Mesendoderm (in vitro differentiated cells): ENCODE measurements at regions not wholly inside any gene's neighbourhood (a gene's known extent, or its start where the extent isn't known, plus 50 kb on each side); places are given as distances from the start of the nearest gene placed in this dataset.

ENCODE experiments used
- DNase-seq: peaks from one replicate; pipeline ENCODE4 v3.0.0; 2013
- H2AK5ac ChIP-seq: 2 replicates; pipeline ENCODE4 v1.6.1; 2013; ENCODE audit warnings: low read length, inconsistent platforms
- H2BK120ac ChIP-seq: 2 replicates; pipeline ENCODE4 v1.6.1; 2013; ENCODE audit warnings: low read depth, mild to moderate bottlenecking, low read length, moderate library complexity, mixed read lengths
- H2BK15ac ChIP-seq: replicated peaks from 2 replicates; pipeline ENCODE4 v1.6.1; 2013; ENCODE audit warnings: low read depth, mild to moderate bottlenecking, moderate library complexity
- H2BK5ac ChIP-seq: 2 replicates; pipeline ENCODE4 v1.6.1; 2013; ENCODE audit warnings: low read length, inconsistent platforms
- H3K18ac ChIP-seq: 2 replicates; pipeline ENCODE4 v1.6.1; 2013; ENCODE audit warnings: mild to moderate bottlenecking, low read length, mixed read lengths
- H3K23ac ChIP-seq: one replicate; pipeline ENCODE4 v1.6.1; 2013; ENCODE audit warnings: low read length
- H3K27ac ChIP-seq: 2 replicates; pipeline ENCODE4 v1.5.1; 2013; ENCODE audit warnings: low read depth, mild to moderate bottlenecking, inconsistent platforms, low read length, moderate library complexity
- H3K27me3 ChIP-seq: 2 replicates; pipeline ENCODE4 v1.6.1; 2013; ENCODE audit warnings: low read length, control low read depth, mild to moderate bottlenecking, inconsistent platforms; ENCODE audit not compliant: insufficient read depth, poor library complexity
- H3K36me3 ChIP-seq: 2 replicates; pipeline ENCODE4 v1.6.1; 2013; ENCODE audit warnings: low read length, inconsistent platforms; ENCODE audit not compliant: control insufficient read depth, insufficient read depth
- H3K4ac ChIP-seq: one replicate; pipeline ENCODE4 v1.6.1; 2013; ENCODE audit warnings: low read depth, mild to moderate bottlenecking, low read length, moderate library complexity
- H3K4me1 ChIP-seq: 2 replicates; pipeline ENCODE4 v1.6.1; 2013; ENCODE audit warnings: low read depth, low read length, inconsistent platforms; ENCODE audit not compliant: control insufficient read depth
- H3K4me2 ChIP-seq: 2 replicates; pipeline ENCODE4 v1.6.1; 2013; ENCODE audit warnings: low read length
- H3K4me3 ChIP-seq: 2 replicates; pipeline ENCODE4 v1.5.1; 2013; ENCODE audit warnings: mild to moderate bottlenecking, low read length
- H3K56ac ChIP-seq: one replicate; pipeline ENCODE4 v1.6.1; 2013; ENCODE audit warnings: low read length
- H3K79me1 ChIP-seq: 2 replicates; pipeline ENCODE4 v1.6.1; 2013; ENCODE audit warnings: low read length, inconsistent platforms
- H3K79me2 ChIP-seq: 2 replicates; pipeline ENCODE4 v1.6.1; 2013; ENCODE audit warnings: mild to moderate bottlenecking, low read length; ENCODE audit not compliant: control insufficient read depth, insufficient read depth
- H3K9ac ChIP-seq: 2 replicates; pipeline ENCODE4 v1.6.1; 2013; ENCODE audit warnings: low read length, inconsistent platforms
- H4K5ac ChIP-seq: one replicate; pipeline ENCODE4 v1.6.1; 2013; ENCODE audit warnings: low read length
- H4K8ac ChIP-seq: one replicate; pipeline ENCODE4 v1.6.1; 2013; ENCODE audit warnings: low read depth, mild to moderate bottlenecking, control low read depth, low read length, moderate library complexity
- WGBS: extraction: QIAGEN DNeasy Blood & Tissue Kit; methylation state at CpG from one replicate; pipeline ENCODE4 v1.1.7; 2013; ENCODE audit warnings: low lambda C conversion rate, missing lambda C conversion rate; ENCODE audit not compliant: insufficient coverage; ENCODE audit errors: extremely low coverage; 5-methylcytosine and 5-hydroxymethylcytosine counted together

GRCh38 chr5:98398465-98398864 lies 375.0 kb upstream of the RGMB start:
- Histone ChIP-seq H3K18ac (no peak overlapping the region), H3K4me3 (no peak overlapping the region), H3K23ac (no peak overlapping the region), H2BK120ac (no peak overlapping the region), H3K4ac (no peak overlapping the region), H3K56ac (no peak overlapping the region), H4K5ac (no peak overlapping the region), H2BK5ac (no peak overlapping the region), H3K9ac (no peak overlapping the region), H3K79me2 (no peaks in the 10 kb centered on the region), H3K79me1 (no peaks in the 10 kb centered on the region), H3K36me3 (no peaks in the 10 kb centered on the region), H2AK5ac (no peak overlapping the region), H2BK15ac (no peak overlapping the region), H3K27me3 (no peaks in the 10 kb centered on the region), H3K4me2 (no peak overlapping the region), H3K27ac (no peak overlapping the region), H3K4me1 (no peaks in the 10 kb centered on the region), H4K8ac (no peak overlapping the region)
- no peak for DNase-seq
- WGBS = no CpG with 5 or more reads among the region's 5 CpGs

DNA sequence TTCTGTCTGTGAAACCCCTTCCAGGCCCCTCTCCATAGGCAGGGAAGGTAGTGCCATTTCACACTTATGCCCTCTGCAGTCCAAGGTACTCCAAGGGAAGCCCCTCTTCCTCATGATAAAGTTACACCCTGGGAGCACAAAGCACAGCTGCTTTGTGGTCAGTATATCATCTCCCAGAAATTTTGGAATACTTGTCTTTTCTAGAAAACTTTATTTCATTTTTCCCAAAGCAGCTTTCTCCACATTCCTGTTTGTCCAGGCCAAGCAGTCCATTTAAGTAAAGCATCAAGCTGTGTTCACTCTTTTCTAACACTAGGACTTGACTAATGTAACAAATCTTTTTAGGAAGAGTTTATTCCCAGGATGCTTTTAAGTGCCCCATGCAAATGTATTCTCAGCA lies 371.8 kb upstream of the RGMB start:
- Histone ChIP-seq H3K79me1 (no peaks in the 10 kb centered on the region), H4K8ac (no peak overlapping the region), H2BK120ac (no peak overlapping the region), H2BK15ac (no peak overlapping the region), H3K9ac (no peak overlapping the region), H3K27me3 (no peaks in the 10 kb centered on the region), H3K27ac (no peak overlapping the region), H3K4me2 (no peak overlapping the region), H3K4me1 (no peaks in the 10 kb centered on the region), H2BK5ac (no peak overlapping the region), H3K4ac (no peak overlapping the region), H3K56ac (no peak overlapping the region), H3K36me3 (no peaks in the 10 kb centered on the region), H3K18ac (no peak overlapping the region), H2AK5ac (no peak overlapping the region), H3K79me2 (no peaks in the 10 kb centered on the region), H3K23ac (no peak overlapping the region), H3K4me3 (no peak overlapping the region), H4K5ac (no peak overlapping the region)
- DNase-seq = no peak

GRCh38 chr5:98402130-98402529 lies 371.3 kb upstream of the RGMB start:
- H3K79me1 ChIP-seq = no peaks in the 10 kb centered on the region
- H3K27me3 ChIP-seq = no peaks in the 10 kb centered on the region
- H2BK15ac ChIP-seq = no peak overlapping the region
- H3K27ac ChIP-seq = no peak overlapping the region
- H2BK5ac ChIP-seq = no peak overlapping the region
- no peak overlapping the region for H3K56ac ChIP-seq
- H3K79me2 ChIP-seq = no peaks in the 10 kb centered on the region
- H3K4me1 ChIP-seq = no peaks in the 10 kb centered on the region
- no peak overlapping the region for H2BK120ac ChIP-seq
- no peak overlapping the region for H3K23ac ChIP-seq
- H3K36me3 ChIP-seq = no peaks in the 10 kb centered on the region
- H3K9ac ChIP-seq = no peak overlapping the region
- H3K18ac ChIP-seq = no peak overlapping the region
- H3K4me2 ChIP-seq = no peak overlapping the region
- no peak overlapping the region for H4K8ac ChIP-seq
- DNase-seq = no peak
- no peak overlapping the region for H3K4me3 ChIP-seq
- H4K5ac ChIP-seq = no peak overlapping the region
- H3K4ac ChIP-seq = no peak overlapping the region
- H2AK5ac ChIP-seq = no peak overlapping the region

GRCh38 chr5:98403131-98403530 lies 370.3 kb upstream of the RGMB start:
- Histone ChIP-seq H3K9ac (no peak overlapping the region), H3K18ac (no peak overlapping the region), H3K79me1 (no peaks in the 10 kb centered on the region), H3K4me2 (no peak overlapping the region), H2AK5ac (no peak overlapping the region), H3K36me3 (no peaks in the 10 kb centered on the region), H3K4me3 (no peak overlapping the region), H3K27me3 (no peaks in the 10 kb centered on the region), H4K8ac (no peak overlapping the region), H3K79me2 (no peaks in the 10 kb centered on the region), H2BK120ac (no peak overlapping the region), H4K5ac (no peak overlapping the region), H3K27ac (no peak overlapping the region), H3K23ac (no peak overlapping the region), H3K4ac (no peak overlapping the region), H3K56ac (no peak overlapping the region), H2BK5ac (no peak overlapping the region), H3K4me1 (no peaks in the 10 kb centered on the region), H2BK15ac (no peak overlapping the region)
- no CpG with 5 or more reads among the region's 1 CpG for WGBS
- DNase-seq = no peak

DNA sequence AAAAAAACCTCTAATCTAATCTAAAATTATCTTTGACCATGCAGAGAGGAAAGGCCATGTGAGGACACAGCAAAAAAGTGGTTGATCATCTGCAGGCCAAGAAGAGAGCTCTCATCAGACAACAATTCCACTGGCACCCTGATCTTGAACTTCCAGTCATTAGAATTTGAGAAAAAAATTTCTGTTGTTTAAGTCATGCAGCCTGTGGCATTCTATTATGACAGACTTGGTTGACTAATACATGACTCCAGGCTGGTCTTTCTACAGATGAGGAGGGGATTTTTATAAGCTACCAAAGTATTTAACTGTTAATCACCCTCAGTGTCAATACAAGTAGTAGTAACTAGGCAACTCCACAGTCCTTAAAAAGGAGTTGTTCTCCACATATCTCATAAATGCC lies 358.5 kb upstream of the RGMB start:
- Histone ChIP-seq H3K4me2 (no peak overlapping the region), H4K8ac (no peak overlapping the region), H3K4ac (no peak overlapping the region), H3K36me3 (no peaks in the 10 kb centered on the region), H2AK5ac (no peak overlapping the region), H3K56ac (no peak overlapping the region), H3K9ac (no peak overlapping the region), H4K5ac (no peak overlapping the region), H3K79me2 (no peaks in the 10 kb centered on the region), H2BK15ac (no peak overlapping the region), H2BK120ac (no peak overlapping the region), H3K79me1 (no peaks in the 10 kb centered on the region), H3K4me3 (no peak overlapping the region), H3K4me1 (no peaks in the 10 kb centered on the region), H3K18ac (no peak overlapping the region), H3K27me3 (no peaks in the 10 kb centered on the region), H3K23ac (no peak overlapping the region), H2BK5ac (no peak overlapping the region), H3K27ac (no peak overlapping the region)
- DNase-seq = no peak

- no peak overlapping the region for H3K56ac ChIP-seq
- no peak overlapping the region for H2BK15ac ChIP-seq
- no peak overlapping the region for H4K5ac ChIP-seq
- no CpG with 5 or more reads among the region's 1 CpG for WGBS
- no peak overlapping the region for H3K4me2 ChIP-seq
- no peak overlapping the region for H3K27ac ChIP-seq
- H3K36me3 ChIP-seq = no peaks in the 10 kb centered on the region
- no peaks in the 10 kb centered on the region for H3K4me1 ChIP-seq
- H3K79me2 ChIP-seq = no peaks in the 10 kb centered on the region
- H3K79me1 ChIP-seq = no peaks in the 10 kb centered on the region
- H3K9ac ChIP-seq = no peak overlapping the region
- H2AK5ac ChIP-seq = no peak overlapping the region
- no peak overlapping the region for H2BK5ac ChIP-seq
- H3K4me3 ChIP-seq = no peak overlapping the region
- no peak overlapping the region for H4K8ac ChIP-seq
- no peak overlapping the region for H3K23ac ChIP-seq
- H2BK120ac ChIP-seq = no peak overlapping the region
- no peak overlapping the region for H3K18ac ChIP-seq
- no peaks in the 10 kb centered on the region for H3K27me3 ChIP-seq
- DNase-seq = no peak
- H3K4ac ChIP-seq = no peak overlapping the region
These were observed 357.8 kb upstream of the RGMB start for GRCh38 chr5:98415663-98416062.
